B cell (primary cell): ENCODE measurements at regions not wholly inside any gene's neighbourhood (a gene's known extent, or its start where the extent isn't known, plus 50 kb on each side); places are given as distances from the start of the nearest gene placed in this dataset.

ENCODE experiments used
- CTCF ChIP-seq: fragments of 200-600 bp; IDR thresholded peaks from one replicate; pipeline ENCODE4 v1.8.0; 2022; ENCODE audit warnings: antibody characterized with exemption, mild to moderate bottlenecking
- EZH2 ChIP-seq: IDR thresholded peaks from 2 replicates; pipeline ENCODE4 v1.6.1; 2012; ENCODE audit warnings: borderline replicate concordance, low read depth, mild to moderate bottlenecking, moderate library complexity, low read length; ENCODE audit not compliant: insufficient read depth, poor library complexity, severe bottlenecking

- TF ChIP-seq CTCF: no peak
- TF ChIP-seq EZH2: no peak
Observed at GRCh38 chr6:84547341-84547801, 217.0 kb downstream of the TBX18 start.
